H9 (cell line): ENCODE measurements at regions not wholly inside any gene's neighbourhood (a gene's known extent, or its start where the extent isn't known, plus 50 kb on each side); places are given as distances from the start of the nearest gene placed in this dataset.
A peak's percentile ranks its signal among the peaks of the same experiment; 100 is the strongest.
"Not testable (repeated sequence)": the region's sequence is repeated elsewhere in the genome, so short reads cannot be mapped to it uniquely, and the experiment has no call there.

Experiments used
- DNase-seq: peaks from one replicate; pipeline ENCODE4 v3.0.0-alpha.2; 2017
- H2AFZ ChIP-seq: one replicate; pipeline ENCODE4 v1.6.1; 2013; ENCODE audit warnings: mild to moderate bottlenecking, low read length, control low read depth, moderate library complexity
- H2AK5ac ChIP-seq: 2 replicates; pipeline ENCODE4 v1.6.1; 2013; ENCODE audit warnings: low read length, control low read depth, mixed read lengths; ENCODE audit not compliant: insufficient read length
- H2BK120ac ChIP-seq: one replicate; pipeline ENCODE4 v1.6.1; 2013; ENCODE audit warnings: low read depth, mild to moderate bottlenecking, low read length, control low read depth, inconsistent platforms; ENCODE audit not compliant: poor library complexity, severe bottlenecking
- H2BK12ac ChIP-seq: 2 replicates; pipeline ENCODE4 v1.6.1; 2013; ENCODE audit warnings: low read length, control low read depth, mixed read lengths, low read depth; ENCODE audit not compliant: insufficient read length
- H2BK15ac ChIP-seq: 2 replicates; pipeline ENCODE4 v1.6.1; 2013; ENCODE audit warnings: low read depth, low read length, control low read depth
- H2BK20ac ChIP-seq: one replicate; pipeline ENCODE4 v1.6.1; 2013; ENCODE audit warnings: low read depth, mild to moderate bottlenecking, low read length, control low read depth, inconsistent platforms; ENCODE audit not compliant: poor library complexity, severe bottlenecking
- H2BK5ac ChIP-seq: 2 replicates; pipeline ENCODE4 v1.6.1; 2013; ENCODE audit warnings: low read length, control low read depth, mixed read lengths; ENCODE audit not compliant: insufficient read length
- H3K14ac ChIP-seq: 2 replicates; pipeline ENCODE4 v1.6.1; 2013; ENCODE audit warnings: low read length, control low read depth; ENCODE audit not compliant: insufficient read depth
- H3K18ac ChIP-seq: 2 replicates; pipeline ENCODE4 v1.6.1; 2013; ENCODE audit warnings: low read depth, mild to moderate bottlenecking, mixed read lengths, low read length, control low read depth; ENCODE audit not compliant: insufficient read length
- H3K23ac ChIP-seq: 2 replicates; pipeline ENCODE4 v1.6.1; 2013; ENCODE audit warnings: low read length, control low read depth, mixed read lengths, low read depth; ENCODE audit not compliant: insufficient read length
- H3K23me2 ChIP-seq: 2 replicates; pipeline ENCODE4 v1.6.1; 2013; ENCODE audit warnings: low read depth, mild to moderate bottlenecking, mixed read lengths, low read length, control low read depth; ENCODE audit not compliant: insufficient read length, poor library complexity, severe bottlenecking
- H3K27ac ChIP-seq: 2 replicates; pipeline ENCODE4 v1.5.1; 2013; ENCODE audit warnings: low read length, control low read depth, mixed read lengths, low read depth; ENCODE audit not compliant: insufficient read length
- H3K27me3 ChIP-seq: 2 replicates; pipeline ENCODE4 v1.6.1; 2013; ENCODE audit warnings: low read length, control low read depth, inconsistent platforms; ENCODE audit not compliant: insufficient read depth
- H3K4ac ChIP-seq: 2 replicates; pipeline ENCODE4 v1.6.1; 2013; ENCODE audit warnings: low read depth, mild to moderate bottlenecking, control low read depth, inconsistent platforms, low read length, moderate library complexity
- H3K4me1 ChIP-seq: 2 replicates; pipeline ENCODE4 v1.6.1; 2013; ENCODE audit warnings: low read length, control low read depth, inconsistent platforms; ENCODE audit not compliant: insufficient read depth
- H3K4me2 ChIP-seq: 2 replicates; pipeline ENCODE4 v1.6.1; 2013; ENCODE audit warnings: low read length, control low read depth, mixed read lengths; ENCODE audit not compliant: insufficient read length, insufficient read depth
- H3K56ac ChIP-seq: 2 replicates; pipeline ENCODE4 v1.6.1; 2013; ENCODE audit warnings: low read depth, mild to moderate bottlenecking, mixed read lengths, low read length, control low read depth; ENCODE audit not compliant: insufficient read length
- H3K79me1 ChIP-seq: 2 replicates; pipeline ENCODE4 v1.6.1; 2013; ENCODE audit warnings: low read depth, mild to moderate bottlenecking, moderate library complexity, low read length, control low read depth, inconsistent platforms; ENCODE audit not compliant: insufficient read depth, poor library complexity, severe bottlenecking
- H3K79me2 ChIP-seq: 2 replicates; pipeline ENCODE4 v1.6.1; 2013; ENCODE audit warnings: low read length, control low read depth, inconsistent platforms; ENCODE audit not compliant: insufficient read depth
- H3K9ac ChIP-seq: 2 replicates; pipeline ENCODE4 v1.6.1; 2013; ENCODE audit warnings: low read length, control low read depth, mixed read lengths; ENCODE audit not compliant: insufficient read length; ENCODE audit errors: extremely low read depth
- H3K9me3 ChIP-seq: one replicate; pipeline ENCODE4 v1.6.1; 2013; ENCODE audit warnings: low read depth, low read length, inconsistent platforms; ENCODE audit not compliant: control insufficient read depth
- H3T11ph ChIP-seq: one replicate; pipeline ENCODE4 v1.6.1; 2013; ENCODE audit warnings: mild to moderate bottlenecking, low read length, control low read depth, inconsistent platforms
- H4K20me1 ChIP-seq: one replicate; pipeline ENCODE4 v1.6.1; 2013; ENCODE audit not compliant: control insufficient read depth, insufficient read length, insufficient read depth
- H4K5ac ChIP-seq: 2 replicates; pipeline ENCODE4 v1.6.1; 2013; ENCODE audit warnings: low read depth, mild to moderate bottlenecking, mixed read lengths, low read length, control low read depth; ENCODE audit not compliant: insufficient read length
- H4K8ac ChIP-seq: replicated peaks from 2 replicates; pipeline ENCODE4 v1.6.1; 2013; ENCODE audit warnings: low read length, control low read depth, mixed read lengths, low read depth; ENCODE audit not compliant: insufficient read length
- H4K91ac ChIP-seq: 2 replicates; pipeline ENCODE4 v1.6.1; 2013; ENCODE audit warnings: low read depth, mild to moderate bottlenecking, moderate library complexity, mixed read lengths, low read length, control low read depth; ENCODE audit not compliant: insufficient read length
- H3K27ac Mint-ChIP-seq, 3 experiments: 2 replicates in 2 of 3; 3 replicates in 1 of 3; pipeline ENCODE4 v1.8.0; 2020 to 2021; ENCODE audit warnings: mixed read lengths in 3 of 3, mild to moderate bottlenecking in 1 of 3, moderate library complexity in 1 of 3
- H3K27me3 Mint-ChIP-seq: 2 replicates; pipeline ENCODE4 v1.8.0; 2021; ENCODE audit warnings: low read depth, mild to moderate bottlenecking, moderate library complexity, mixed read lengths
- H3K36me3 Mint-ChIP-seq, 3 experiments: 2 replicates in 2 of 3; 3 replicates in 1 of 3; pipeline ENCODE4 v1.8.0; 2020 to 2021; ENCODE audit warnings: low read depth in 3 of 3, mixed read lengths in 3 of 3; ENCODE audit not compliant: insufficient read depth in 1 of 3
- H3K4me1 Mint-ChIP-seq, 2 experiments: 2 replicates each; pipeline ENCODE4 v1.8.0; 2020; ENCODE audit warnings: mixed read lengths in 2 of 2
- H3K4me3 Mint-ChIP-seq, 2 experiments: 2 replicates in 1 of 2; 3 replicates in 1 of 2; pipeline ENCODE4 v1.8.0; 2020 to 2021; ENCODE audit warnings: mild to moderate bottlenecking in 2 of 2, mixed read lengths in 2 of 2, moderate library complexity in 1 of 2
- H3K9me3 Mint-ChIP-seq, 2 experiments: 2 replicates in 1 of 2; 3 replicates in 1 of 2; pipeline ENCODE4 v1.8.0; 2020; ENCODE audit warnings: mild to moderate bottlenecking in 2 of 2, mixed read lengths in 2 of 2, moderate library complexity in 1 of 2
- CTCF ChIP-seq: fragments of 200-600 bp; sonication (generic); conservative IDR thresholded peaks from 3 replicates; pipeline ENCODE4 v1.8.0; 2021; ENCODE audit warnings: antibody characterized with exemption, mild to moderate bottlenecking
- WGBS: extraction: QIAGEN DNeasy Blood & Tissue Kit; methylation state at CpG from one replicate; pipeline ENCODE4 v1.1.7; 2013; ENCODE audit warnings: missing lambda C conversion rate, low lambda C conversion rate, mixed read lengths; ENCODE audit not compliant: insufficient read length; ENCODE audit errors: extremely low coverage; 5-methylcytosine and 5-hydroxymethylcytosine counted together

GRCh38 chr12:60602601-60603000 lies 1006.8 kb downstream of the SLC16A7 start:
- no peak overlapping the region for H3K14ac ChIP-seq
- peaks cover 23 to 46% (median 25%) of the 10 kb centered on the region in 3 experiments for H3K36me3 Mint-ChIP-seq
- no peak overlapping the region for H3K9ac ChIP-seq
- no peaks in the 10 kb centered on the region; the same call in 1 of the 2 replicates for H3K27me3 Mint-ChIP-seq
- no peaks in the 10 kb centered on the region for H3K4me1 Mint-ChIP-seq
- H2AFZ ChIP-seq: no peak overlapping the region
- H3K4ac ChIP-seq: no peak overlapping the region
- no peaks in the 10 kb centered on the region for H3K9me3 ChIP-seq
- H3K23me2 ChIP-seq: no peaks in the 10 kb centered on the region
- no peak overlapping the region for H4K5ac ChIP-seq
- H3K27me3 ChIP-seq: no peaks in the 10 kb centered on the region
- no peak overlapping the region for H4K8ac ChIP-seq
- H2BK120ac ChIP-seq: no peak overlapping the region
- no peak overlapping the region for H2BK12ac ChIP-seq
- H2BK5ac ChIP-seq: no peak overlapping the region
- no peak overlapping the region for H3K56ac ChIP-seq
- no peak overlapping the region for H3K23ac ChIP-seq
- no peak overlapping the region for H3K4me2 ChIP-seq
- H2BK15ac ChIP-seq: no peak overlapping the region
- H3K18ac ChIP-seq: no peak overlapping the region
- no peaks in the 10 kb centered on the region for H4K20me1 ChIP-seq
- no peaks in the 10 kb centered on the region for H3K79me2 ChIP-seq
- no peak overlapping the region for H2AK5ac ChIP-seq
- no peak overlapping the region for H4K91ac ChIP-seq
- H3K4me3 Mint-ChIP-seq: no peak overlapping the region
- H2BK20ac ChIP-seq: no peak overlapping the region
- H3K27ac Mint-ChIP-seq: no peak overlapping the region
- no peak for TF ChIP-seq CTCF
- WGBS: no CpG with 5 or more reads among the region's 1 CpG
- DNase-seq: no peak
- H3K79me1 ChIP-seq: no peaks in the 10 kb centered on the region
- no peak overlapping the region for H3K27ac ChIP-seq
- H3T11ph ChIP-seq: no peak overlapping the region
- peaks cover 43 to 51% of the 10 kb centered on the region in 2 experiments for H3K9me3 Mint-ChIP-seq
- no peaks in the 10 kb centered on the region for H3K4me1 ChIP-seq

GRCh38 chr12:60603475-60603874 lies 1007.6 kb downstream of the SLC16A7 start:
- not testable (repeated sequence) for H3K23ac ChIP-seq, H2AFZ ChIP-seq, H3K9me3 ChIP-seq, H3K4ac ChIP-seq, H4K91ac ChIP-seq, H3K56ac ChIP-seq, H3K14ac ChIP-seq, H3K79me1 ChIP-seq, H3K4me1 ChIP-seq, DNase-seq, H2BK20ac ChIP-seq, H2BK12ac ChIP-seq, H3K4me1 Mint-ChIP-seq, H4K8ac ChIP-seq, H3K18ac ChIP-seq, H3T11ph ChIP-seq, H4K5ac ChIP-seq, H2BK120ac ChIP-seq, H3K23me2 ChIP-seq, H3K4me2 ChIP-seq, H4K20me1 ChIP-seq, H3K27me3 ChIP-seq, H3K4me3 Mint-ChIP-seq, H3K27ac ChIP-seq, H2AK5ac ChIP-seq, H3K27me3 Mint-ChIP-seq, H3K79me2 ChIP-seq, H3K9ac ChIP-seq, H2BK5ac ChIP-seq, H2BK15ac ChIP-seq
- Mint-ChIP-seq H3K36me3 (peaks cover 23 to 46% (median 25%) of the 10 kb centered on the region in 3 experiments), H3K27ac (peak overlapping the region in 1 of 3 experiments; percentile 44; a peak in 1 of 7 replicates), H3K9me3 (peaks cover 43 to 47% of the 10 kb centered on the region in 2 experiments)
- WGBS: no CpG with 5 or more reads among the region's 5 CpGs
